ENCODE measurements at regions not wholly inside any gene's neighbourhood (a gene's known extent, or its start where the extent isn't known, plus 50 kb on each side); places are given as distances from the start of the nearest gene placed in this dataset.
A peak's percentile ranks its signal among the peaks of the same experiment; 100 is the strongest.
"Not testable (repeated sequence)": the region's sequence is repeated elsewhere in the genome, so short reads cannot be mapped to it uniquely, and the experiment has no call there.

- H3K36me3 Mint-ChIP-seq (ENCODE audit: low read depth): no peaks in the 10 kb centered on the region
- no peaks in the 10 kb centered on the region for H3K27me3 Mint-ChIP-seq (ENCODE audit: low read depth)
- CTCF ChIA-PET: no interaction called here
- H3K9me3 Mint-ChIP-seq: no peaks in the 10 kb centered on the region
- DNase-seq: no peak
- no peak overlapping the region for H3K4me3 Mint-ChIP-seq
- intact Hi-C loops (cut with micrococcal nuclease): no loop called here
- H3K27ac Mint-ChIP-seq: no peak overlapping the region
- H3K4me1 Mint-ChIP-seq (ENCODE audit: low read depth): no peaks in the 10 kb centered on the region
Observed at GRCh38 chr1:102463328-102463727, 466.6 kb upstream of the OLFM3 start.

DNA sequence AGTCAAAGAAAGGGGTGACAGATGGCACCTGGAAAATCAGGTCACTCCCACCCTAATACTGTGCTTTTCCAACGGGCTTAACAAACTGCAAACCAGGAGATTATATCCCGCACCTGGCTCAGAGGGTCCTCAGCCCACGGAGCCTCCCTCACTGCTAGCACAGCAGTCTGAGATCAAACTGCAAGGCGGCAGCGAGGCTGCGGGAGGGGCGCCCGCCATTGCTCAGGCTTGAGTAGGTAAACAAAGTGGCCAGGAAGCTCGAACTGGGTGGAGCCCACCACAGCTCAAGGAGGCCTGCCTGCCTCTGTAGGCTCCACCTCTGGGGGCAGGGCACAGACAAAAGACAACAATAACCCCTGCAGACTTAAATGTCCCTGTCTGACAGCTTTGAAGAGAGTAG is 445.6 kb upstream of the OLFM3 start:
- intact Hi-C loops (cut with micrococcal nuclease); H3K27me3 Mint-ChIP-seq (ENCODE audit: low read depth); H3K4me1 Mint-ChIP-seq (ENCODE audit: low read depth); CTCF ChIA-PET; H3K36me3 Mint-ChIP-seq (ENCODE audit: low read depth); H3K27ac Mint-ChIP-seq; DNase-seq; H3K4me3 Mint-ChIP-seq: not testable (repeated sequence)
- peaks cover 15% of the 10 kb centered on the region for H3K9me3 Mint-ChIP-seq

GRCh38 chr1:102435483-102435882 is 438.8 kb upstream of the OLFM3 start:
- Mint-ChIP-seq H3K27ac (no peak overlapping the region), H3K9me3 (no peaks in the 10 kb centered on the region), H3K27me3 (ENCODE audit: low read depth) (no peaks in the 10 kb centered on the region), H3K4me1 (ENCODE audit: low read depth) (no peaks in the 10 kb centered on the region), H3K4me3 (no peak overlapping the region), H3K36me3 (ENCODE audit: low read depth) (no peaks in the 10 kb centered on the region)
- intact Hi-C loops (cut with micrococcal nuclease): loop anchor here (2.0 kb wide), 1 partner anchor 915 kb away; no protein-coding TSS in a partner anchor
- CTCF ChIA-PET: no interaction called here
- DNase-seq: no peak

GRCh38 chr1:102434421-102434820 is 437.7 kb upstream of the OLFM3 start:
- H3K4me1 Mint-ChIP-seq (ENCODE audit: low read depth): no peaks in the 10 kb centered on the region
- no peaks in the 10 kb centered on the region for H3K9me3 Mint-ChIP-seq
- H3K27me3 Mint-ChIP-seq (ENCODE audit: low read depth): no peaks in the 10 kb centered on the region
- H3K27ac Mint-ChIP-seq: no peak overlapping the region
- CTCF ChIA-PET: no interaction called here
- no peaks in the 10 kb centered on the region for H3K36me3 Mint-ChIP-seq (ENCODE audit: low read depth)
- intact Hi-C loops (cut with micrococcal nuclease): loop anchor here (1.0 to 2.0 kb wide), 2 partner anchors 614 to 914 kb away; no protein-coding TSS in a partner anchor
- peak; percentile 14 for DNase-seq
- no peak overlapping the region for H3K4me3 Mint-ChIP-seq

DNA sequence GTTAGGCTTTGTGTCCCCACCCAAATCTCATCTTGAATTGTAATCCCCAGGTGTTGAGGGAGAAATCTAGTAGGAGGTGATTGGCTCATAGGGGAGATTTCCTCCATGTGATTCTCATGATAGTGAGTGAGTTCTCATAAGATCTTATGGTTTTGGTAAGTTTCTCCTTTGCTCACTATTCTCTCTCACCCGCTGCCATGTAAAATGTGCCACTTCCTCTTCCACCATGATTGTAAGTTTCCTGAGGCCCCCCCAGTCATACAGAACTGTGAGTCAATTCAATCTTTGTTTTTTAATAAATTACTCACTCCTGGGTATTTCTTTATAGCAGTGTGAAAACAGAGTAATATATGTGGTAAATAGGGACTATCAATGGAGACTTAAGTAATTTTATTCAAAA is 434.5 kb upstream of the OLFM3 start:
- no peak for DNase-seq
- H3K27me3 Mint-ChIP-seq (ENCODE audit: low read depth): no peaks in the 10 kb centered on the region

DNA sequence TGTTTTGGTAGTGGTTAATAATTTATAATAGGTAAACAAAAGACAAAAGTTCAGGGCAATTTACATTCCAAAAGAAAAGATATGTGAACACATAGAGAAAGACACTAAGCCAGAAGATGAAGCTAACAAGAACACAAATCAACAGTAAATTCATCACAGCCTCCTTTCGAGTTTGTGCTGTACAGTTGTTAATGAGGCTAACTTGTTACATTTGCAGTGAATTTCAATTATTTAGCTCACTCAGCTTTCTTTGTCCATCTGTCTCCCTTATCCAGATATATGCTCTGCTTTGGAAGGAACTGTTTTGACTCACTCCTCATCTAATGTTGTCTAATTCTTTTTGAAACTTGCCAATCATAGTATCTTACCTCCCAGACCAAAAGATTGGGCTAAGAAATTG is 423.3 kb upstream of the OLFM3 start:
- no peaks in the 10 kb centered on the region for H3K4me1 Mint-ChIP-seq (ENCODE audit: low read depth)
- no peaks in the 10 kb centered on the region for H3K27me3 Mint-ChIP-seq (ENCODE audit: low read depth)
- CTCF ChIA-PET: no interaction called here
- no peak for DNase-seq
- no peak overlapping the region for H3K27ac Mint-ChIP-seq
- H3K36me3 Mint-ChIP-seq (ENCODE audit: low read depth): no peaks in the 10 kb centered on the region
- intact Hi-C loops (cut with micrococcal nuclease): no loop called here
- no peaks in the 10 kb centered on the region for H3K9me3 Mint-ChIP-seq
- H3K4me3 Mint-ChIP-seq: no peak overlapping the region

More for the DNA sequence above, 434.5 kb upstream of the OLFM3 start:
- Mint-ChIP-seq H3K4me1 (ENCODE audit: low read depth) (no peaks in the 10 kb centered on the region), H3K36me3 (ENCODE audit: low read depth) (no peaks in the 10 kb centered on the region), H3K9me3 (no peaks in the 10 kb centered on the region), H3K27ac (no peak overlapping the region), H3K4me3 (no peak overlapping the region)
- intact Hi-C loops (cut with micrococcal nuclease): no loop called here
- CTCF ChIA-PET: no interaction called here

Measured in activated naive CD4-positive, alpha-beta T cell treated with anti-CD3 and anti-CD28 coated beads for 36 hours (primary cell).